ENCODE measurements at regions not wholly inside any gene's neighbourhood (a gene's known extent, or its start where the extent isn't known, plus 50 kb on each side); places are given as distances from the start of the nearest gene placed in this dataset.

- TF ChIP-seq POLR2A (IDR thresholded peaks at IDR 0.05): no peak
- no peak for TF ChIP-seq CTCF (IDR thresholded peaks at IDR 0.05)
Measured at GRCh38 chr13:26501641-26502040, 55.8 kb upstream of the WASF3 start.

All from right lobe of liver (tissue), 4 donors.